A549 (cell line): ENCODE measurements at regions not wholly inside any gene's neighbourhood (a gene's known extent, or its start where the extent isn't known, plus 50 kb on each side); places are given as distances from the start of the nearest gene placed in this dataset.

Source experiments
- ATAC-seq, 2 experiments: fragments of 200-7000 bp in 1 of 2; fragments of >200 bp in 1 of 2; cut with Nextera tagmentation in 1 of 2; cut with Tn5 transposase in 1 of 2; 3 replicates each; pipeline versions ENCODE4 v1.8.0 to v1.9.1; 2018 to 2020; ENCODE audit warnings: mild to moderate bottlenecking in 1 of 2, moderate library complexity in 1 of 2
- CTCF ChIA-PET: fragments of 300-600 bp; sonication (Branson Sonifier 250); formaldehyde crosslinking; extraction: SDS; loops from one replicate; lab custom pipeline; 2021; ENCODE audit warnings: antibody characterized with exemption, inconsistent platforms; lab: Yijun Ruan, JAX
- POLR2A ChIA-PET: fragments of 350-600 bp; formaldehyde crosslinking; extraction: SDS; loops from one replicate; lab custom pipeline; 2021; ENCODE audit warnings: antibody characterized with exemption, inconsistent platforms; lab: Yijun Ruan, JAX
- DNase-seq, 2 experiments: peaks; one replicate each; pipeline versions ENCODE4 v3.0.0 to v3.0.0-alpha.2; 2011 to 2016; ENCODE audit warnings: low read depth in 1 of 2, low spot score in 1 of 2
- FAIRE-seq: peaks from 2 replicates; lab custom pipeline; 2011; peaks lifted over from hg19 to GRCh38; lab: Jason Lieb, UNC
- H3K27ac ChIP-seq, 2 experiments: fragments of >200 bp; sonication (Bioruptor Twin); formaldehyde crosslinking; 3 replicates each; pipeline ENCODE4 v1.5.1; 2016 to 2017
- H3K4me1 ChIP-seq: fragments of >200 bp; sonication (Bioruptor Twin); formaldehyde crosslinking; 3 replicates; pipeline ENCODE4 v1.6.1; 2016
- H3K4me2 ChIP-seq: fragments of >200 bp; sonication (Bioruptor Twin); formaldehyde crosslinking; 3 replicates; pipeline ENCODE4 v1.6.1; 2016
- H3K4me3 ChIP-seq: fragments of >200 bp; sonication (Bioruptor Twin); formaldehyde crosslinking; 3 replicates; pipeline ENCODE4 v1.5.1; 2016
- H3K9me3 ChIP-seq: fragments of >200 bp; sonication (Bioruptor Twin); formaldehyde crosslinking; 3 replicates; pipeline ENCODE4 v1.6.1; 2016
- CBX8 ChIP-seq: fragments of 200-600 bp; sonication (generic); IDR thresholded peaks from 2 replicates; pipeline ENCODE4 v1.6.1; 2016
- CTCF ChIP-seq: fragments of >200 bp; sonication (Bioruptor Twin); formaldehyde crosslinking; IDR thresholded peaks from 3 replicates; pipeline ENCODE4 v1.5.1; 2016
- E2F6 ChIP-seq: IDR thresholded peaks from 2 replicates; pipeline ENCODE4 v1.6.1; 2012; ENCODE audit warnings: low read depth, borderline replicate concordance
- EHMT2 ChIP-seq: fragments of 200-600 bp; sonication (generic); IDR thresholded peaks from 2 replicates; pipeline ENCODE4 v1.6.1; 2016; ENCODE audit warnings: antibody characterized with exemption, low read depth, mild to moderate bottlenecking, moderate library complexity
- HES2 ChIP-seq: fragments of >200 bp; sonication (Bioruptor Twin); formaldehyde crosslinking; IDR thresholded peaks from 2 replicates; pipeline ENCODE4 v1.6.1; 2016
- HOXB5 ChIP-seq: fragments of 250-450 bp; sonication (Bioruptor Pico); IDR thresholded peaks from 2 replicates; pipeline ENCODE4 v1.5.0; 2020; ENCODE audit warnings: mild to moderate bottlenecking, moderate library complexity
- JUN ChIP-seq, 2 experiments: fragments of >200 bp; sonication (Bioruptor Twin); formaldehyde crosslinking; IDR thresholded peaks; 2 replicates in 1 of 2; 3 replicates in 1 of 2; pipeline ENCODE4 v1.6.1; 2016 to 2017
- KDM1A ChIP-seq: fragments of 200-600 bp; sonication (generic); IDR thresholded peaks from 2 replicates; pipeline ENCODE4 v1.6.1; 2016; ENCODE audit warnings: low read depth, mild to moderate bottlenecking
- MAFK ChIP-seq: fragments of 450-650 bp; IDR thresholded peaks from 2 replicates; pipeline ENCODE4 v1.6.1; 2014; ENCODE audit not compliant: partially characterized antibody
- MAX ChIP-seq: IDR thresholded peaks from 2 replicates; pipeline ENCODE4 v1.6.1; 2012
- MYC ChIP-seq: IDR thresholded peaks from 2 replicates; pipeline ENCODE4 v1.6.1; 2012; ENCODE audit warnings: mild to moderate bottlenecking, inconsistent platforms, low read length, improper control_type of control experiment, borderline replicate concordance
- NFE2L2 ChIP-seq: fragments of 150-350 bp; conservative IDR thresholded peaks from 2 replicates; pipeline ENCODE4 v1.6.1; 2014; ENCODE audit warnings: low read length
- NR3C1 ChIP-seq: fragments of >200 bp; sonication (Bioruptor Twin); formaldehyde crosslinking; IDR thresholded peaks from 3 replicates; pipeline ENCODE4 v1.6.1; 2017
- POLR2A ChIP-seq: IDR thresholded peaks from 2 replicates; pipeline ENCODE4 v1.6.1; 2012; ENCODE audit warnings: mild to moderate bottlenecking, low read length
- RCOR1 ChIP-seq: fragments of 150-350 bp; IDR thresholded peaks from 2 replicates; pipeline ENCODE4 v1.6.1; 2014; ENCODE audit warnings: antibody characterized with exemption, low read length, low read depth
- REST ChIP-seq: fragments of 200-600 bp; sonication (generic); IDR thresholded peaks from 2 replicates; pipeline ENCODE4 v1.6.1; 2016; ENCODE audit warnings: antibody characterized with exemption, mild to moderate bottlenecking, moderate library complexity
- SMC3 ChIP-seq: fragments of >200 bp; sonication (Bioruptor Twin); formaldehyde crosslinking; IDR thresholded peaks from 3 replicates; pipeline ENCODE4 v1.6.1; 2018; ENCODE audit warnings: inconsistent platforms
- SREBF2 ChIP-seq: fragments of 450-650 bp; IDR thresholded peaks from 2 replicates; pipeline ENCODE4 v1.6.1; 2014; ENCODE audit warnings: mild to moderate bottlenecking, moderate library complexity
- USF2 ChIP-seq: fragments of 450-650 bp; IDR thresholded peaks from 2 replicates; pipeline ENCODE4 v1.6.1; 2014; ENCODE audit warnings: antibody characterized with exemption
- ZFP36 ChIP-seq: fragments of 450-650 bp; IDR thresholded peaks from 2 replicates; pipeline ENCODE4 v1.6.1; 2014; ENCODE audit warnings: borderline replicate concordance; ENCODE audit not compliant: partially characterized antibody
- WGBS: methylation state at CpG from one replicate; pipeline ENCODE4 v1.1.6; 2017; ENCODE audit errors: missing lambda C conversion rate; 5-methylcytosine and 5-hydroxymethylcytosine counted together

- FAIRE-seq = no peak
- TF ChIP-seq HOXB5 (CRISPR knock-in tag) = no peak
- TF ChIP-seq CBX8 = no peak
- no peak for TF ChIP-seq SREBF2
- TF ChIP-seq JUN (IDR thresholded peaks at IDR 0.05) = no peak
- TF ChIP-seq USF2 = no peak
- TF ChIP-seq REST = no peak
Observed at GRCh38 chr5:124538191-124538590, 208.2 kb downstream of the ZNF608 start.

GRCh38 chr5:124537522-124537921 lies 208.9 kb downstream of the ZNF608 start:
- ATAC-seq (no peak), DNase-seq (no peak), FAIRE-seq (no peak)
- POLR2A ChIA-PET = no interaction called here
- H3K4me2 ChIP-seq = no peak overlapping the region
- CTCF ChIA-PET = no interaction called here
- no peaks in the 10 kb centered on the region for H3K4me1 ChIP-seq
- no peak overlapping the region for H3K27ac ChIP-seq
- H3K4me3 ChIP-seq = no peak overlapping the region
- WGBS = 75% methylated on average over 4 of the region's 4 CpGs
- H3K9me3 ChIP-seq = no peaks in the 10 kb centered on the region
- TF ChIP-seq MAFK = peak; percentile 93
- no peak for TF ChIP-seq EHMT2

More at GRCh38 chr5:124538191-124538590, 208.2 kb downstream of the ZNF608 start:
- ATAC-seq (no peak), DNase-seq (no peak)
- no peaks in the 10 kb centered on the region for H3K4me1 ChIP-seq
- WGBS = 41% methylated on average over 3 of the region's 3 CpGs
- H3K4me3 ChIP-seq = no peak overlapping the region
- no peak overlapping the region for H3K27ac ChIP-seq
- H3K4me2 ChIP-seq = no peak overlapping the region
- ChIA-PET CTCF (no interaction called here), POLR2A (no interaction called here)
- H3K9me3 ChIP-seq = no peaks in the 10 kb centered on the region

- TF ChIP-seq HES2 = no peak
- TF ChIP-seq NFE2L2 = no peak
- TF ChIP-seq ZFP36 = no peak
- TF ChIP-seq POLR2A = no peak
- no peak for TF ChIP-seq E2F6
- no peak for TF ChIP-seq MAX
- TF ChIP-seq MYC = no peak
- no peak for TF ChIP-seq RCOR1
- TF ChIP-seq NR3C1 = no peak
- TF ChIP-seq CTCF = no peak
- no peak for TF ChIP-seq CBX8
- TF ChIP-seq SMC3 = no peak
- no peak for TF ChIP-seq KDM1A
- ChIA-PET CTCF (no interaction called here), POLR2A (no interaction called here)
- Histone ChIP-seq H3K9me3 (no peaks in the 10 kb centered on the region), H3K4me3 (no peak overlapping the region), H3K27ac (no peak overlapping the region), H3K4me1 (no peaks in the 10 kb centered on the region), H3K4me2 (no peak overlapping the region)
- DNase-seq (no peak), FAIRE-seq (no peak), ATAC-seq (no peak)
- 83% methylated on average over 5 of the region's 5 CpGs for WGBS
Observed at GRCh38 chr5:124537107-124537506, 209.3 kb downstream of the ZNF608 start.
